Hematopoietic multipotent progenitor cell treated with erythropoietin and hydrocortisone succinate and interleukin-3 and kit ligand, for 8 days (in vitro differentiated cells): ENCODE measurements at regions not wholly inside any gene's neighbourhood (a gene's known extent, or its start where the extent isn't known, plus 50 kb on each side); places are given as distances from the start of the nearest gene placed in this dataset.
A peak's percentile ranks its signal among the peaks of the same experiment; 100 is the strongest.
"Not testable (repeated sequence)": the region's sequence is repeated elsewhere in the genome, so short reads cannot be mapped to it uniquely, and the experiment has no call there.

Experiments used
- DNase-seq: peaks from one replicate; pipeline ENCODE4 v3.0.0-alpha.2; 2015

DNA sequence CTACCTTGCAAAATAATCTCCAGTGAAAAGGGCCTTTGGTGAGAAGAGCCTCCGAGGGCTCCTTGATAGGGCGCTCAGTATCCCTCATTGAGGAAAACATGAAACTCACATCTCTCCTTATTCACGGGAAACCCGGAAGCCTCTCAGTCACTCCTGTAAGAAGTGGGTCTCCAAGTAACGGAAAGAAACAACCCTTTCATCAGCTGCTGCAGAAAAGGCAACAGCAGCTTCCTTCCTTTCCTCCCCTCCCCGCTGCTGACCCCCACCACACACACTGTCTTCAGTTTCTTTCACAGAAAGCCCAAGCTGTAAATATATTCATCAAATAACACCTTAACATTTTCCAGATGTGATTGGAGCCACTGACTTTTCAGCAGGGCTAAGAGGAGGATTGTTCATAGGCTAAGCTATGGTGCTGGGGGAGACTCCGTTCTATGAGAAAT is 81.4 kb downstream of the C9orf152 start:
- DNase-seq: no peak

DNA sequence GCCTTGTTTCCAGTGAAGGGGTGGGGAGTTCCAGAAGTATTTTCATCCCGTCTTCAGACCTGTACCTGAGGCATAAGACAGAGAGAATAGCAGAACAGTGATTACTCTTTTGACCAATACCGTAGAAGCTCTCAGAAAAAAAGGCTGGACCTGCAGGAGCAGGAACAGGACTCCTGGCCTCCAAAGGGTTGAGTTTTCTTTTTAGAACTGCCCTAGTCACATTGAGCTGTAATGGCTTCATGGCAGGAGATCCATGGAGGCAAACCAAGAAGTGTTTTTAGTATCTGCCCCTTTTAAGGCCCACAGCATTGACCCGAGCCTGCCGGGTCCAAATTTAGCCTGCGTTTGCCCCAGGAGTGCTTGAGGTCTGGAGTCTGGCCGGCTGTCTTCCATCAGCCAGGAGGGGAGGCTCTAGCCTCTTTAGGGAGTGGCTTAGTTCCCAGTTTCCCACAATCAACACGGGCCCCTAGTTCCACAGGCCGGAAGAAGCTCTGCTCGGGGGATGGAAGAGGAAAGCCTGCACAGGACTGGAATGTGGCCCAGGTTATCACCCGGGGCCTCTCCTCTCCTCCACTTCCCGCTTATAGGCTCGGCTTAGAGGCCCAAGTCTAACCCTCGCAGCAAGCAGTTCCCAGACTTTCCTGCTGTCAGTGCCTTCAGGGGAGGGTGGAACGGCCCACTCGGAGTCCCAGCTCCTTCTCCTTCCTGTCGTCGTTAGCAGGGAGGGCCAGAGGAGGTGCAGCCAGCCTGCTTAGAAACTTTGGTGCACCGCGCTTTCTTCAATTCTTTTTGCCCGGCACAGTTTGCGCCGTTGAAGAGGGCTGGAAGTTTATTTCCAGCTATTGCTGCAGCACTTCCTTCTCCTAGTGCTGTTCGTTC is 80.7 kb downstream of the C9orf152 start:
- no peak for DNase-seq

DNA sequence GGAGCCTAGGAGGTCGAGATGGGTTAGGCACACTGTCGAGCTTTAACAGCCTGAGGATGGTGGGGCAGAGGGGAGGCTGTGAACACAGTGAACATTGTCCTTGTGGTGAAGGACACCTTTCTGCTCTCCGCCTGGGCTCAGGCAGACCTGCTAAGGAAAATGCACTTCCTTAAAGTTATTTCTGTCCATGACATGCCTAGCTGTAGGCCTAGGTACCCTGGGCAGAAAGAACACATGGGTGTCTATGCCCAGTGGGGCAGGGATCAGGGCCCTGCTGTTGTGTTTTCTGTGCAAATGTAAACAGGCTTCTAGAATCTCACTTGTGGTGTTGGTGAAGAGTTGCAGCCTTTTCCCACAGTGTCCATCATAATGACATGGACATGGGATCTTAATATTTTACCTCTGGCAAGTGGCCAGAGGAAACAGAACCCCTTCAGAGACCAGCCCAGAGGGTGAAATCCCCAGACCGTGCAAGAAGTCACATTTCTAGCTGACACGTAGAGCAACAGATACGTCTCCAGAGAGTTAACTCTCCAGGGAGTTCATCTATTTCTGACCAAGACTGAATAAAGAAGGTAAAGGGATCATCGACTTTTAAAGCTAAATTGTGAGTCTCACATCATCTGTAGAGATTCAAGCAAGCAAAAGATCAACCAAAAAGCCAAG is 79.2 kb downstream of the C9orf152 start:
- no peak for DNase-seq

DNA sequence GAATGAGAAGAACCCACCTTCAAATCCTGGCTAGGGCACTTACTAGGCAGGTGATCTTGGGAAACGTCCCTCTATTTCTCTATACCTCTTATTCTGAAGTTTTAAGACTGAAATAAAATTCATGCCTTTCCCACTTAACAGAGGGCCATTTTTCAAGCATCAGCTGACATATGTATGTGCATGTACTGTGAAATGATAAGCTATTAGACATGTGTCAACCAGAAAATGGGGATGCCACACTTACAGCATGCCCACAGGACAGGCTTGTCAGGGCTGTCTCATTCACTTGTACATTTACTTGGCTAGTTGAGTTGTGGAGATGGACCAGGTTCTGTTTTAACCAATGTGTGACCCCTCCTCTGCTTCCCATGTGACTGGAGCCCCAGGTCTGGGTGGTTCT is 78.5 kb downstream of the C9orf152 start:
- no peak for DNase-seq

DNA sequence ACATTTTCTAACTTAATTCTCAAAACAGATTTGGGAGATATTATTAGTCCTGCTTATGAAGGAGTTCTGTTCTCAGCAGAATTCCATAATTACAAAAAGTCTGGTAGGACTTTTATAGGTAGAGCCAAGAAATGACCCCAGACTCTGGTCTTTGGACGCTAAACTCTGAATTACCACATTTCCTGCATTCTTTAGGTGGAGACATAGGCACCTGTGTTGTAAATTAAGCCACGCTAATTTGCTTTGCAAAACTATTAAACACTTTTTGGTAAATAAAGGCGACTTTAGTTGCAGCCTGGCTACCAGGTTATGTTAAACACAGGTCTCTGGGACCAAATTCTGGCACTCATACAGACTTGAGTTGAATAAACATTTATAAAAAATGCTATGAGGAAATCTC is 77.7 kb downstream of the C9orf152 start:
- DNase-seq: no peak

DNA sequence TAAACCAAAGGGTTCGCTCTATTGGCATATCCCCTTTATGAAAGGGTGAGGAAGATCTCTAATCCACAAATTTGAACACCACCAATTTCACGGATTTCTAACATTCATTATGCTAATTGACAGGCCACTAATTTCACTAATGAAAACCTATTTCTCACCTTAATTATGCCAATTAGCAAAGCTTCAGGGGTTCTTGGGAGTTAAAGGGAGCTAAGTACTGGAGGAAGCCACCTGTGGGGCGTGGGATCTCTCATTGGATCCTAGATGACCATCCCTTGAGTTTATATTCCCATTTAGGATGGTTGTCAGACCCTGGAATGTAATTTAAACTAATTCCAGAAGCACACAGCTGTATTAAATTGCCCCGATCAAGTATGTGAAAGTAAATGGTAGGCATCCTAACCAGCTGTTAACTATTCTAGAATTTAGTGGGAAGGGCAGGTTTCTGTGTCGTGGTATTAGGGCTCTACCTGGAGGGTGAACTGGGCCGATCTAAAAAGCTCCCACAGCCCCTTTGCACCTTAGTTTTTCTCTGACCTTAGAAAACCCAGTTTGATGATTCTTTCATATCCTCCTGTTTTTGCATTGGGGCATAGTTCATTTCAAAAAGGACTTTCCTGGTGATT is 77.1 kb downstream of the C9orf152 start:
- DNase-seq: no peak

DNA sequence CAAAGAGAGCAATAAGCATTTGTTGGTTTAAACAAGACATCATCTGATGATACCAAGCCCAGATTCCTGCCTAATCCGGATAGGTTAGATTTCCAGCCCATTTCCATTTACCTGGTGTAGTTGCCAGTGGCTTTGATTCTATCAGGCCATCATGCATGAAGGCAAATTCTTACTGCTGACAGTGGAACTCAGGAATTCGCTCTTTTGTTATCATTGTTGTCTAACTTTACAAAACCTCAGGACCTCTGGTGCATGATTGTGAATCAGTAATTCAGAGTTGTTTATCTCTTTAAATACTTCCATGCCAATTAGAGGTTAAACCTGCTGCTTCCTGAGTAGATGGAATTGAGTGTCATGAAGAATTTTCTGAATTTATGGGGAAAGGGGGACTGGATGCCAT is 76.5 kb downstream of the C9orf152 start:
- DNase-seq: no peak

DNA sequence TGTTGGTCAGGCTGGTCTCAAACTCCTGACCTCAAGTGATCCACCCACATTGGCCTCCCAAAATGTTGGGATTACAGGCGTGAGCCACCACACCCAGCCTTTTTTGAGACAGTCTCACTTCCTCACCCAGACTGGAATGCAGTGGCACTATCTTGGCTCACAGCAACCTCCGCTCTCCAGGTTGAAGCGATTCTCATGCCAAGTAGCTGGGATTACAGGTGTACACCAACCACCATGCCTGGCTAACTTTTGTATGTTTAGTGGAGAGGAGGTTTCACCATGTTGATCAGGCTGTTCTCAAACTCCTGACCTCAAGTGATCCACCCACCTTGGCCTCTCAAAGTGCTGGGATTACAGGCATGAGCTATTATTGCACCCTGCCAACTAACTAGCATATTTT is 75.4 kb downstream of the C9orf152 start:
- DNase-seq: not testable (repeated sequence)

DNA sequence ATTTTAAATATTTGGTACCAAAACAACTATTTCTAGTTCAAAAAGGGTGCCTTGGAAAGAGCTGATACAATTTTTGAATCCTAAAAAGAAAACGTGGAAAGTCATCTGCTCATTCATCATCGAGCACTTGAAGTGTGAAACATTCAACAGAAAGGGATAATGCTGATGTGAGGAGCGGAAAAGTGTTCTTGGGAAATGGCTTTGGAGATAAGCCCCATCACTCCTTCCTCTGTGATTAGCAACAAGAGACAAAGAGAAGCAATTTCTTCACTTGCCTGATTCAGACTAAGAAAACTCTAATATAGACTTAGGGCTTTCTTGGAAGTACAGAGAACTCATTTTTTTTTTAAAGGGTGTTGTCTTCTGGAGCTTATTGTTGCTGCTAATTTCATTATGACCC is 74.9 kb downstream of the C9orf152 start:
- DNase-seq: no peak

DNA sequence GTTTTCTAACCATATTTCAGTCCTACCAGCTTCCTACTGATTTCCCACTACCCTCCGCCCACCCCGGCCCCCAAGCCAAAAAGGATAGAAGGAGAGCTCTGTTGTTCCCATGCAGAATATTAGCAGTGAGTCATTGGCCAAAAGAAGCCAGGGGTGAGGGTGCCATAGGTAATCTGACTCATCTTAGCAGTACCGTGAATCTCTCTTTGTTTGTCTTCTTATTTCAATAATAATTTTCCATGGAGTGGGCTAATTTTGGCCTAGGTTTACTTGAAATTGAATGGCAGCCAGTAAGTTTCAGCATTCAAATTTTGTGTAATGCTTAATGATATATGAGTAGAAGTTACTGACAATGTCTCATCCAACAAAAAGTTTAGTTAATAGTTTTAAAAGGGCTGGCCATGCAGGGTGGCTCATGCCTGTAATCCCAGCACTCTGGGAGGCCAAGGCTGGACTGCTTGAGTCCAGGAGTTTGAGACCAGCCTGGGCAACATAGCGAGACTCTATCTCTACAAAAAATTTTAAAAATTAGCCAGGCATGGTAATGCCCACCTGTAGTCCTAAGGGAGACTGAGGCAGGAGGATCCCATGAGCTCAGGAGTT is 74.2 kb downstream of the C9orf152 start:
- DNase-seq: no peak

DNA sequence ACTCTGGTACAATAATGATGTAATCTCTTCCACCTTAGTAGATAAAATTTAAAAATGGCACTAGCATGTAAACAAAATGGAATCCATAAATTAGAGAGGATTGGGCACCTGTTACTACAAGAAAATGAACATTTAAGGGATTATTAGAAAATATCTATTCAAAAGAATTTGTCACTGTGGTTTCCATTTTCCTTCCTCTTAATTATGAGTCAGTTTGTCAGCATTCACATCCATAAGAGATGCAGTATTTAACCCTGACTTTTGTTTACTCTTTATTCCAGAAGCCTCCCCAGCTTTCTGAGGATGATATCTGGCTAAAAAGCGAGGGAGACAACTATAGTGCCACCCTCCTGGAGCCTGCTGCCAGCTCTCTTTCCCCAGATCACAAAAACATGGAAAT is 72.1 kb downstream of the C9orf152 start:
- DNase-seq: no peak

DNA sequence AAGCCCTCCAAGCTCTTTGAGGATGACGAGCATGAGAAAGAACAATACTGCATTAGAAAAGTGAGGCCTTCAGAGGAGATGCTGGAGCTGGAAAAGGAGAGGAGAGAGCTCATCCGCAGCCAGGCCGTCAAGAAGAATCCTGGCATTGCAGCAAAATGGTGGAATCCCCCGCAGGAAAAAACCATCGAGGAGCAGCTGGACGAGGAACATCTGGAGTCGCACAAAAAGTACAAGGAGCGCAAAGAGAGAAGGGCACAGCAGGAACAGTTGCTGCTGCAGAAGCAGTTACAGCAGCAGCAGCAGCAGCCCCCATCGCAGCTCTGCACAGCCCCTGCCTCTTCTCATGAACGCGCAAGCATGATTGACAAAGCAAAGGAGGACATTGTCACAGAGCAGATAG is 71.2 kb downstream of the C9orf152 start:
- no peak for DNase-seq

DNA sequence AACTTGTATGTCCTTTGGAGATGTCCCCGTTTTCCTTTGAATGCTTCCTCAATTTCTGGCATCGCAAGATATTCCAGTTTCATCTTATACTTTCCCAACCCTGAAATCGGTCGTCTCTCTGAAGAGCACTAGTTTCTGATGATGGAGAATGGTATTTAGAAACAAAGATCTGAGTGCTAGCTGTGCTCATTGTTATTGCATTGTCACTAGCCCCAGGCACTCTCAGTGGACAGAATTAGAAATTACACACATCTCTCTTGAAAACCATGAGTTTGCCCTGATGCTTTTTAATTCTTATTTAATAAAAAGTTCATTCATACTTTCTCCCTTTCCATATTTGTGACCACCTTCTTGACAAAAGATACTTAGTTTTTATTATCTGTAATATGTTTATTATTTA is 67.7 kb downstream of the C9orf152 start:
- DNase-seq: no peak

DNA sequence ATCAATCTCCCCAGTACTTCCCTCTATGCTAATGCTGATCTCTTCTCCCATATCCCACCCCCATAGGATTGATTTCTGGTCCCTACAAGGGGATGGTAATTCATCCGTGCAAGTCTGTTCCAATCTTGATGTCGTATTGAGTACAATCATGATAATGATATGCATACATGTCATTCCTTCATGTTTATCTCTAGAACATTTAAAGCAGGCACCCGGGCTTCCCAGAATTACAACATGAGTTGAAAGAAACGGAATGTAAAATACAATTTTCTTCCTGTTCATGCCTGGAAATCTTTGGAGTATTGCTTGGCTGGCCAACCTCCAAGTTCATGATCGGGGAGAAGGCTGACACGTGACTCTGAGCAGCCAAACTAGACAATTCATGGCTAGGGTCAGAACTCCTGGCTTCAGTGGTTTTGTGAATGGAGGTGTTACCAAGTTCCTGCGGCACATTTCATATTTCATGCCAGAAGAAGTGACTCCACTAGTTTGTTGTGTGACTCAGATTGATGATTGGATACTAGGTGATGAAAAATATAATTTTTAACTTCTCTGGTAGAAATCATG is 66.6 kb downstream of the C9orf152 start:
- DNase-seq: no peak

DNA sequence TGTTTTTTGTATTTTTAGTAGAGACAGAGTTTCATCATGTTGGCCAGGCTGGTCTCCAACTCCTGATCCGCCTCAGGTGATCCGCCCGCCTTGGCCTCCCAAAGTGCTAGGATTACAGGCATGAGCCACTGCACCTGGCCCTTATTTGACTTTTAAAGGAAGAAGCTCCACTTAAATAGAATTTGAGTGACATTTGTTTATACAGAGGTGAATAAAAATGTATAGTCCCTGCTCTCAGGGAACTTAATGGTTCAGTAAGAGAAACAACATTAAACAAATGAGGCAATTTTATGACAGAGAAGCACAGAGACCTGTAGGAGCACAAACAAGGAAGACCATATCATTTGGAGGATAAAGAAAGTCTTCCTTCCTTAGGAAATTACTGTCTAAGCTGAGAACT is 65.7 kb downstream of the C9orf152 start:
- DNase-seq: no peak

DNA sequence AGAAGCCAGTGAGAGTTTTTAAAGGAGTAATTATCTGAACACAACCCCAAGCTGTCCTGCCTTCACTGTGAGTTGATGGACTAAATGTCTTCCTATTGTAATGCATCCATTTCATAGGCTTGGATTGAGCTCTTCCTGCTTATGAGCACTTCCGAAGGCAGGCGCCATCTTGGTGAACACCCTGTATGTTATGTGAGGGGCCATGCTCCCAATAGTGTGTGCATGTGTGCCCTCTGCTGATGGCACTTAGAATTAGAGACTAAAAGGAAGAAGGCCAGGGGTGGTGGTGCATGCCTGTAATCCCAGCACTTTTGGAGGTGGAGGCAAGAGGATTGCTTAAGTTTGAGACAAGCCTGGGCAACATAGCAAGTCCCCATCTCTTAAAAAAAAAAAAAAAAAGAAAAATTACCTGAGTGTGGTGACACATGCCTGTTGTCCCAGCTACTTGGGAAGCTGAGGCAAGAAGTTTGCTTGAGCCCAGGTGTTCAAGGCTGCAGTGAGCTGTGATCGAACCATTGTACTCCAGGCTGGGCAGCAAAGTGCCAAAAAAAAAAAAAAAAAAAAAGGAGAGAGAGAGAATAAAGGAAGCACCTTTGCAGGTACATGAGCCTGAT is 65.0 kb downstream of the C9orf152 start:
- DNase-seq: peak; percentile 71

DNA sequence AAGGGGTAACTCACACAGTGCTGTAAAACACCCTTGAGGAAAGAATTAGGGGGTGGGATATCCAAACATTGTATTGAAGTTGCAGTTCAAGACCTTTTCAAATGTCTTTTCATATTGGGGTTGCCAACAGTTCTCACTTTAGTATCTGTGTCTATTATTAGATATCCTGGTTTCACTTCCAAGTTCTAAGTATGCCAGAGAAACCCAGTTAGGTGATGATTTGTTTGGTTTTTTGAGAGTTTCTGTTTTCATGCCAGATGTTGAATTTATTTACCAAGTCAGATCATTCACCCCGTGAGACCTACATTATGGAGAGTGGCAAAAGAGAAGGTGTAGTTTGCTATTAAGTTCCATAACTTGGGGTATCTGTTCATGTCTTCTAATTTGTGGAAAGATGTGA is 64.5 kb downstream of the C9orf152 start:
- DNase-seq: no peak

DNA sequence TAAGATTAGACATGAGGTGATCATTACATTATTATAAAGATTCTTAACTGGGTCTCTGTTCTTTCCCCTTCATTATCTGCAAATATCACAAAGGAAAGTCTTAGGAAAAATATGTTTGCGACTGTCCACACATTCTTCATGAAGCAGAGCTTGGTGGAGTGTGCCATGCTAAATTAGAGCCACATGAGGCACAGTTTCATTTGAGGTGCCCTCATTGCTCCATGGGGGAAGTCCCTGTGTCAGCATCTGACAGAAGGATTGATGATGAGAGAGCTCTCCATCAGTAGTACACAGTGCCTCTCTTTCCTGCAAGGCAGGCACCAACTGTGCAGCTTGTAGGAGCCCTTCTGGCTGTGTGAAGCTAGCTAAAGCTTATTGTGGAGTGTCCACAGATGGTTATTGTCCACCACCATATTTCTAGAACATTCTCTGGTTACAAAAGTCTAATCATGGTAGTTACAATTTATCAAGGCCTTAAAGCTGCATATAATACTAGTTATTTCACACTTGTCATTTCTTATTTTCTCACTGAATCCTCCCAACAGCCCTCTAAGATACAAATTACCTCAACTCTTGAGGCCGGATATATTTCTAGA is 63.9 kb downstream of the C9orf152 start:
- DNase-seq: peak; percentile 78

DNA sequence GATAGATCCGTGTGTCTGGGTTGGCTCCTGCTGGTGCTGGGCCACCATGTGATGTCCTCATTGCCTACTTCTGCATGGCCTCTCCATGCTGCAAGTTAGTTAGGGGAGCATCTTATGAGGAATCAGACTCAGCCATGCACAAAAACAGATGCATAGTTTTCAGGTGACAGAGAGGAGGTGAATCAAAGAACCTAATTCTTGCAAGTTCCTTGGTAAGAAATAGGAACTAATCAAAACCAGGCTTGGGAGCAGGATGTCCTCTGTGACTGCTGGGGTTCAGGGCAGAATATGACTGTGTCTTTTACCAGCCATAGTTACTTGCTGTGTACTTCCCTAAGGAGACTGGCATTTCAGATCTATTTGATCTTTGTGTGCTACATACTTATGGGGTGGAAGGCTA is 61.6 kb downstream of the C9orf152 start:
- no peak for DNase-seq

DNA sequence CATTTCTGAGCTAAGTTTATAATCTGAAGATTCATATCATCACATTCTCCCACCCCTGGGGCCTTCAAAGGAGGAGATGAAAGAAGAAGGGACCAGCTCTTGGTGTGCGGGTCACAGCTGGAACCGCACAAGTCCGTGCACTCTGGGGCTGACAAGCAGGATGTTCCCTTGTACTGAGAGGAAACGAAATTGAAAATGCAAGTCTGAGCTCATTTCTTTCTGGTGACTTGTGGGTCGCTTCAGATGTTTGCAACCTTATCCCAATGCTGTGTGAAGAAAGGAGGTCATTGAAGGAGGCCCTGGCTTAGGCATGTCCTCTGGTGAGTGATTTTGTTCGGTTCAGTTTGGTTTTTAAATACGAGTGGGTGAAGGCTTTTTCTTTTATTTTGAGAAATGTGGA is 59.6 kb downstream of the C9orf152 start:
- DNase-seq: no peak

DNA sequence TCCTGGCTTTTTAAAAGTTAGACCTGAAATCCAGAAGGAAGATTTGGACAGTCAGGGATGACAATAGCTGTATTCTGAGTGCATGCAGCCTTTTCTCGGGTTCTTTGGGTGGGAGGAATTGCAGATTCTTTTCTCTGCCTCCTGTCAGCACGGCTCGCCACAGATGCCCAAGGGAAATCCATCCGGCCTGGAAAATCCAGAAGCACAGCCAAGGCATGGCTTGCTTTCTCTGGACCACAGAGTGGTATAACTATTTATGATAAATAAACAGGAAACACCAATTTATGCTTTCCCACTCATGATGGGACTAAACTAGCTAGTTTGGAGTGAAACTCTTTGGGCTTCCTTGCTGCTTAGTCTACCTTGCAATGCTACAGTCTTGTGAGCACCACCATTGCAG is 59.1 kb downstream of the C9orf152 start:
- no peak for DNase-seq
